Hepatocyte (in vitro differentiated cells): ENCODE measurements at regions not wholly inside any gene's neighbourhood (a gene's known extent, or its start where the extent isn't known, plus 50 kb on each side); places are given as distances from the start of the nearest gene placed in this dataset.

Source experiments
- DNase-seq: peaks from one replicate; pipeline ENCODE4 v3.0.0-alpha.2; 2016; ENCODE audit warnings: low spot score
- H2AFZ ChIP-seq: fragments of 200-600 bp; sonication (generic); 2 replicates; pipeline ENCODE4 v1.6.0; 2016; ENCODE audit warnings: antibody characterized with exemption, mild to moderate bottlenecking
- H3K27ac ChIP-seq: fragments of 200-600 bp; sonication (generic); 2 replicates; pipeline ENCODE4 v1.5.1; 2016; ENCODE audit warnings: mild to moderate bottlenecking
- H3K27me3 ChIP-seq: fragments of 200-600 bp; sonication (generic); 2 replicates; pipeline ENCODE4 v1.6.1; 2016
- H3K36me3 ChIP-seq: fragments of 200-600 bp; sonication (generic); replicated peaks from 2 replicates; pipeline ENCODE4 v1.5.1; 2016; ENCODE audit warnings: low read depth; ENCODE audit not compliant: insufficient read depth
- H3K4me1 ChIP-seq: fragments of 200-600 bp; sonication (generic); 2 replicates; pipeline ENCODE4 v1.5.1; 2016; ENCODE audit warnings: mild to moderate bottlenecking, moderate library complexity; ENCODE audit not compliant: insufficient read depth
- H3K4me2 ChIP-seq: fragments of 200-600 bp; sonication (generic); 2 replicates; pipeline ENCODE4 v1.6.0; 2016
- H3K4me3 ChIP-seq: fragments of 200-600 bp; sonication (generic); 2 replicates; pipeline ENCODE4 v1.5.1; 2016; ENCODE audit warnings: mild to moderate bottlenecking
- H3K79me2 ChIP-seq: fragments of 200-600 bp; sonication (generic); 2 replicates; pipeline ENCODE4 v1.6.0; 2017; ENCODE audit warnings: mild to moderate bottlenecking
- H3K9me2 ChIP-seq: fragments of 200-600 bp; sonication (generic); replicated peaks from 2 replicates; pipeline ENCODE4 v1.6.0; 2017; ENCODE audit warnings: mild to moderate bottlenecking; ENCODE audit not compliant: insufficient read depth
- H3K9me3 ChIP-seq: fragments of 200-600 bp; sonication (generic); 2 replicates; pipeline ENCODE4 v1.5.1; 2016; ENCODE audit warnings: low read depth, mild to moderate bottlenecking
- H4K20me1 ChIP-seq: fragments of 200-600 bp; sonication (generic); 2 replicates; pipeline ENCODE4 v1.6.0; 2016; ENCODE audit warnings: mild to moderate bottlenecking; ENCODE audit not compliant: insufficient read depth, poor library complexity, severe bottlenecking
- EZH2 ChIP-seq: fragments of 200-600 bp; sonication (generic); IDR thresholded peaks from 2 replicates; pipeline ENCODE4 v1.6.1; 2016; ENCODE audit warnings: antibody characterized with exemption, mild to moderate bottlenecking, borderline replicate concordance
- EZH2phosphoT487 ChIP-seq: fragments of 200-600 bp; sonication (generic); IDR thresholded peaks from one replicate; pipeline ENCODE4 v1.6.1; 2018; ENCODE audit warnings: antibody characterized with exemption, mild to moderate bottlenecking, low read depth, moderate library complexity; ENCODE audit not compliant: unreplicated experiment, severe bottlenecking
- WGBS: methylation state at CpG from one replicate; pipeline ENCODE4 v1.1.6; 2016; ENCODE audit warnings: low lambda C conversion rate; ENCODE audit errors: missing lambda C conversion rate; 5-methylcytosine and 5-hydroxymethylcytosine counted together
- TF ChIP-seq, protein P1 (sequence below): fragments of 200-600 bp; sonication (generic); IDR thresholded peaks from 2 replicates; pipeline ENCODE4 v1.5.1; 2016; ENCODE audit warnings: antibody characterized with exemption, mild to moderate bottlenecking; ENCODE audit not compliant: poor library complexity

DNA sequence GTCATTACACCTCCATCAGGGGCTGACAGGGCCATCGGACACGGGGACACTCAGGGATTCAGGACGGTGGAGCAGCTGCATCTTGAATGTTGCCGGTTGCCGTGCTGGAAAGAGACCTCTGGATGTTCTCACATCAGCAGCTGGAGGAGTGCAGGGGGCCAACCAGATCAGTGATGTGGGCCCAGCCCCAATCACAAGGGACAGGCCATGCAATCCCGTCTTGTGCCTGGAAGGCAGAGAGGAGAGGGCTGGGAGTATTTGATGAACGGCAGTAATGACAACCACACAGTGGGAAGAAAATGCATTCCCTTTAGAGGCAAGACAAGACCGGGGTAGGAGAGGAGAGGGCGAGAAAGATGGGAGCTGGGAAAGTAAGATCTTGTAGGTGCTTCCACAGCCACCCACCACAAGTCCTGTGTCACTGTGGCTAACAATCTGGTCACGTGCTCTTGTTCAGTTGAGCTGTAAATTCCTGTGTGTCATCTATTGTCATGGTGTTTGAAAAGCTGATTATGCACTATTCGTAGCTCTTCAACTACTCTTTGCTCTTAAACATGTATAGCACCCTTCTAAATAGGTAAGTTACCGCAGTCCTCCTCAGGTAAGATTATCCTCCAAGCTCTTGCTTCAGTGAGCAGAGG, 85.9 kb upstream of the LEP start:
- Histone ChIP-seq H3K9me3 (no peaks in the 10 kb centered on the region), H4K20me1 (no peaks in the 10 kb centered on the region), H3K9me2 (no peaks in the 10 kb centered on the region), H3K4me1 (no peaks in the 10 kb centered on the region), H3K27me3 (peaks cover 52% of the 10 kb centered on the region), H3K4me3 (no peak overlapping the region), H3K27ac (no peak overlapping the region), H3K4me2 (no peak overlapping the region), H2AFZ (no peak overlapping the region), H3K79me2 (no peaks in the 10 kb centered on the region), H3K36me3 (no peaks in the 10 kb centered on the region)
- peak; percentile 45 for DNase-seq
- 44% methylated on average over 12 of the region's 12 CpGs for WGBS
- TF ChIP-seq, protein P1, sequence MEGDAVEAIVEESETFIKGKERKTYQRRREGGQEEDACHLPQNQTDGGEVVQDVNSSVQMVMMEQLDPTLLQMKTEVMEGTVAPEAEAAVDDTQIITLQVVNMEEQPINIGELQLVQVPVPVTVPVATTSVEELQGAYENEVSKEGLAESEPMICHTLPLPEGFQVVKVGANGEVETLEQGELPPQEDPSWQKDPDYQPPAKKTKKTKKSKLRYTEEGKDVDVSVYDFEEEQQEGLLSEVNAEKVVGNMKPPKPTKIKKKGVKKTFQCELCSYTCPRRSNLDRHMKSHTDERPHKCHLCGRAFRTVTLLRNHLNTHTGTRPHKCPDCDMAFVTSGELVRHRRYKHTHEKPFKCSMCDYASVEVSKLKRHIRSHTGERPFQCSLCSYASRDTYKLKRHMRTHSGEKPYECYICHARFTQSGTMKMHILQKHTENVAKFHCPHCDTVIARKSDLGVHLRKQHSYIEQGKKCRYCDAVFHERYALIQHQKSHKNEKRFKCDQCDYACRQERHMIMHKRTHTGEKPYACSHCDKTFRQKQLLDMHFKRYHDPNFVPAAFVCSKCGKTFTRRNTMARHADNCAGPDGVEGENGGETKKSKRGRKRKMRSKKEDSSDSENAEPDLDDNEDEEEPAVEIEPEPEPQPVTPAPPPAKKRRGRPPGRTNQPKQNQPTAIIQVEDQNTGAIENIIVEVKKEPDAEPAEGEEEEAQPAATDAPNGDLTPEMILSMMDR = no peak
- TF ChIP-seq EZH2phosphoT487 (no peak), EZH2 (no peak)

DNA sequence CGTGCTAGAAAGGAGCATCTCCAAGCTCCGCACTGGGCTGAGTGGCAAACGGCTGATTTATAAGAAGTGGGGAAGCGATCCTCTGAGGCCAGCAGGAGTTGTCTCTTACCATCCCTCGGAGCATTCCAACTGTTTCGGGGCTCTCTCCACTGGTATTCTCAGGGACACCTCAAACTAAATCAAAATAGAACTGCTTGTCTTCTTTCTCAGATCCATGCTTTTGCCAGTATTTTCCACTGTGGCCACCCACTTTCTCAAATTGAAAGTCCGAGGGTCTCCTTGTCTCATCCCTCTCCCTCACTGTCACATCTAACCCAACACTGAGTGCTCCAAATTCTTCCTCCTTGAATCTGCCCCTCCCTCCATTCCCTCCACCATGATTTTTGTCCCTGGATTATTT, 83.2 kb upstream of the LEP start:
- no peak overlapping the region for H3K4me3 ChIP-seq
- H3K4me1 ChIP-seq = no peaks in the 10 kb centered on the region
- H4K20me1 ChIP-seq = no peaks in the 10 kb centered on the region
- H2AFZ ChIP-seq = no peak overlapping the region
- H3K9me2 ChIP-seq = no peaks in the 10 kb centered on the region
- DNase-seq = no peak
- no peaks in the 10 kb centered on the region for H3K36me3 ChIP-seq
- peaks cover 53% of the 10 kb centered on the region for H3K27me3 ChIP-seq
- TF ChIP-seq EZH2 (no peak), EZH2phosphoT487 (no peak)
- TF ChIP-seq, protein P1 = no peak
- H3K79me2 ChIP-seq = no peaks in the 10 kb centered on the region
- H3K9me3 ChIP-seq = no peaks in the 10 kb centered on the region
- 89% methylated on average over 7 of the region's 7 CpGs for WGBS
- H3K4me2 ChIP-seq = no peak overlapping the region
- H3K27ac ChIP-seq = no peak overlapping the region

DNA sequence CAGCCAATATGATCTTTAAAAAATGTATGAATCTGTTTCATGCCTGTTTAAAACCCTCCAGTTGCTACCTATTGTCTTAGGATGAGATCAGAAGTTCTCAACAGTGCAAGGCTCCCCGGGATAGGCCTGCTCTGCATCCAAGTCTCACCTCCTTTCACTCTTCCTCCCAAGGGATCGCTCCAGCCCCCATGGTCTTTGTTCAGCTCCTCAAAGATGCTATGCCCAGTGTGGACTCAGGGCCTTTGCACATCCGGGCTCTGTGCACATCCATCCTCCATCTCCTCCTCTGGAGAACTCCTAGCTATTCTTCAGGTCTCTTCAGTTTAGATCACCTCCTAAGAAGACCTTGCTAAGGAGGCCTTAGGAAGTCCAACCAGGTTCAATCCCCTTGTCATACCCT, 82.7 kb upstream of the LEP start:
- H3K27ac ChIP-seq = no peak overlapping the region
- no peaks in the 10 kb centered on the region for H3K4me1 ChIP-seq
- H3K4me3 ChIP-seq = no peak overlapping the region
- WGBS = 94% methylated on average over 3 of the region's 3 CpGs
- H4K20me1 ChIP-seq = no peaks in the 10 kb centered on the region
- H2AFZ ChIP-seq = no peak overlapping the region
- no peak for DNase-seq
- H3K79me2 ChIP-seq = no peaks in the 10 kb centered on the region
- TF ChIP-seq EZH2 = no peak
- TF ChIP-seq EZH2phosphoT487 = no peak
- TF ChIP-seq, protein P1 = no peak
- peaks cover 56% of the 10 kb centered on the region for H3K27me3 ChIP-seq
- H3K9me3 ChIP-seq = no peaks in the 10 kb centered on the region
- no peaks in the 10 kb centered on the region for H3K36me3 ChIP-seq
- H3K9me2 ChIP-seq = no peaks in the 10 kb centered on the region
- H3K4me2 ChIP-seq = no peak overlapping the region

DNA sequence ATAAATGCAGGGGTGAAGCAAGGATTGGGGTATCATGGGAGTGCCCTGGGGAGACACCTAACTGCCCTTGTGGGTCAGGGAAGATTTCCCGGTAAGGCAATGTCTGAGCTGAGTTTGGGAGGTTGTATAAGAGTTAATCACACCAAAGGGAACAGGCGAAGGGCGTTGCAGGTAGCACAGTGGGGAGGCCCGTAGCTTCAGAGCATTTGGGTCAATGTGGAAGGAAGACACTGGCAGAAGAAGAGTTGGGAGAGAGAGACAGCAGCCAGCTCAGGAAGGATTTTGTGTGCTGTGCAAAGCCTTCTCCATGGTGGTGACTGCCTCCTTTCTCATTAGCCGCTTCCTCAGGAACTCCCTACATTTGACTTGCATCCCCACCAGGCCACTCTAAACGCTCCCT, 80.8 kb upstream of the LEP start:
- no peak overlapping the region for H3K27ac ChIP-seq
- H3K9me2 ChIP-seq = no peaks in the 10 kb centered on the region
- 83% methylated on average over 6 of the region's 6 CpGs for WGBS
- no peaks in the 10 kb centered on the region for H3K9me3 ChIP-seq
- no peak overlapping the region for H3K4me2 ChIP-seq
- TF ChIP-seq, protein P1 = no peak
- TF ChIP-seq EZH2phosphoT487 = no peak
- TF ChIP-seq EZH2 = no peak
- no peaks in the 10 kb centered on the region for H4K20me1 ChIP-seq
- no peak overlapping the region for H2AFZ ChIP-seq
- H3K4me1 ChIP-seq = no peaks in the 10 kb centered on the region
- no peaks in the 10 kb centered on the region for H3K79me2 ChIP-seq
- DNase-seq = no peak
- peaks cover 64% of the 10 kb centered on the region for H3K27me3 ChIP-seq
- no peaks in the 10 kb centered on the region for H3K36me3 ChIP-seq
- no peak overlapping the region for H3K4me3 ChIP-seq
